ENCODE measurements at regions not wholly inside any gene's neighbourhood (a gene's known extent, or its start where the extent isn't known, plus 50 kb on each side); places are given as distances from the start of the nearest gene placed in this dataset.
A peak's percentile ranks its signal among the peaks of the same experiment; 100 is the strongest.

DNA sequence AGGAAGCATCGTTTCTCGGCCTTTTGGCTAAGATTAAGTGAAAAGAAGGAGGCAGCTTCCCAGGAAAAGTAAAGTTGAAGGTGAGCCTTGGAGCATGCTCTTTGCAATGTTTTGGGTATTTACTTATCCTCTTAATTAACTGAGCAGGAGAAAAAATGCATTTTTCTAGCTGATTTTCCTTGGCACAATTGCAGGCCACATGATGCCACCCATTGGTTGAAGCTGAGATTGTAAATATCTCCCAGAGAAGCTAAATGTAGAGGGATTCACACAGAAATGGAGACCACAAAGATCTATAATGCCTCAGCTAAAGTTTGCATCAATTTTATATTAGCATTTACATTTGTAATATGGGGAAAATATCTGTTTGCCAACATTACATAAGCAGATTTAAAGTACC is 294.1 kb downstream of the KCNS3 start:
- DNase-seq: no peak

DNA sequence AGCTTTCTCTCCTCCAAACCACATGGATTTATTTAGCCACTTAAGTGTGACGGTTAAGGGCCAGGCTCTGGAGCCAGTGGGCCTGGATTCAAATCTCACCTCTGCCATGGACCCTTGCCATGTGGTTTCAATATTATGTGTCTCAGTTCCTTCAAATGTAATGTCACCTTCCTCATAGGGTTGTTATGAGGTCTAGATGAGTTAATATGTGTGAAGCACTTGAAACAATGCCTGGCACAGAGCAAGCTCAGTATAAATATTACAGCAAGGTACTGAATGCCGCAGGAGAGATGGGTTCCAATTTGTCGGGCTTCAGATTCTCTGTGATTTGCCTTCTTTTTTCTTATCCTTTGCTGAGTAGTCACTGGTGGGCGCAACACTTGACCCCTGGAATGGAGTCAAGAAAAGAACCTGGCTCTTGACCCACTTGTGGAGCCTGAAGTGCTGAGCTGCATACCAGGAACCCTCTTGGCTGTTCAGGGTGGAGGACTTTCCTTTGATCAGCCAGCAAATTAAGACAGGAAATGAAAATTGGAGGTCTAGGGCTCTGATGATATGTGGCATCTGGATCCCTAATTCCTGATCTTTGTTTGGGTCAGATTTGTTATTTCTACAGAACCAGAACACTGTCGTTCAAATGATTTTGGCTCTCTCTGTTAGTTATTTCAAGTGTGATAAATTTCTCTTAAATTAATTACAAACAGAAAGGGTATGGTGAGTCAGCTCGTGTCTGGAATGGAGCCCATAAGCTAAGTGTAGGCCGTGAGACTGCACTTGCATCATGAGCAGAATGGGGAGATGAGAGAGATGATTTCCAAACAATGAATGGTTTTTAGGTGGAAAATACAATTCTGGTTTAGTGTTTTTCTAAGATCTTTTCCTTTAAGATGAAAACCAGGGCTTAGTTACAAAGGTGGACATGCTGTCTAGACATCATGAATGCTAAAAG is 293.0 kb downstream of the KCNS3 start:
- no peak for DNase-seq

DNA sequence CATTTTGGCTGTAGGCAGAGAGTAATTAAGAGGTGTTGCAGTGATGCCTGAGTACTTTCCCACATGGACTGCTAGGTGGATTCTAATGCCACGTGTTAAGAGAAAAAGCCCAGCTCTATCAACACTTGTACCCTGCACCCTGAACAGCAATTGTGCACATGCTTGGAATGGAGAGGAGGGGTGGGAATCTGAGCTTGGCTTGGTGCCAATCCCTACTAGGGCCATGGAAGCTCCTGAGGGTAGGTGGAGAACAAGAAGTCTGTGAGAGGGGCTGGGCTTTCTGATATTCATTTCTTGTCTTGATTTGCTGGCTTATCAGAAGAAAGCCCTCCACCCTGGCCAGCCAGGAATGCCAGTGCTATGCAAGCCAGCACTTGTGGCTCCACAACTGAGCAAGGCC is 292.2 kb downstream of the KCNS3 start:
- DNase-seq: no peak

DNA sequence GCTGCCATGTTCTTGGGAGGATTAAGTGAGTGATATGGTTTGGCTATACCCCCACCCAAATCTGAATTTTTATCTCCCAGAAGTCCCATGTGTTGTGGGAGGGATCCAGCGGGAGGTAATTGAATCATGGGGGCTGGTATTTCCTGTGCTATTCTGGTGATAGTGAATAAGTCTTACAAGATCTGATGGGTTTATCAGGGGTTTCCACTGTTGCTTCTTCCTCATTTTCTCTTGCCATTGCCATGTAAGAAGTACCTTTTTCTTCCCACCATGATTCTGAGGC is 291.4 kb downstream of the KCNS3 start:
- DNase-seq: no peak

DNA sequence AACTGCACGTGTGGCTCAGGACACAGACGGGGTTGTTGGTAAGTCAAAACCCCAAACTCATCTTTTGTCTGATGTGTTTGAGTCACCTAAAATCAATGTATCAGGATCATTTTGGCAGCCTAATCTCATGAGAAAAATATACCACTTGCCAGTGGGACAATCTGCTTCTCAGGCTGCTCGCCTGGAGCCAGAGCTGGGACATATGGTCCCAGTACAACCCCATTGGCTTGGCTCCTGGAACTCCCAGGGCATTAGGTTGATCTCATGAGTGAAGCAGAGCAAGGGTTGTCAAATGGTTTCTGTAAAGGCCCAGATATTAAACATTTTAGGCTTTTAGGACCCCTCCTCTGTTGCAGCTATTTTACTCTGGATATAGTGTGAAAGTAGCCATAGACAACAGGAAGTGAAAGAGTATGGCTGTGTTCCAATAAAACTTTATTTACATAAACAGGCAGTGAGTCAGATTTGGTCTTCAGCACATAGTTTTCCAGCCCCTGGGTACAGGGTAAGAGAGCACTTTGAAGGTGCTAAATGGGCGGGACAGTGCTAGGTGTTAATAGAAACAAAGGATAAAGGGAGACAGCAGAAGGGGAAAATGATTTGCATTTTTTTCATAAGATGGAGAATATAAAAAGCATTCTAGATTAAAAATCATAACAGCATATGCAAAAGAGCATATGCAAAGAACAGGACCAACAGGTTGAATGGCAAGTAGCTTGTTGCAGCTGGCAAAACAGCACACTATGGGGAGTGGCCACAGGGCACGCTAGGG is 290.8 kb downstream of the KCNS3 start:
- DNase-seq: no peak

DNA sequence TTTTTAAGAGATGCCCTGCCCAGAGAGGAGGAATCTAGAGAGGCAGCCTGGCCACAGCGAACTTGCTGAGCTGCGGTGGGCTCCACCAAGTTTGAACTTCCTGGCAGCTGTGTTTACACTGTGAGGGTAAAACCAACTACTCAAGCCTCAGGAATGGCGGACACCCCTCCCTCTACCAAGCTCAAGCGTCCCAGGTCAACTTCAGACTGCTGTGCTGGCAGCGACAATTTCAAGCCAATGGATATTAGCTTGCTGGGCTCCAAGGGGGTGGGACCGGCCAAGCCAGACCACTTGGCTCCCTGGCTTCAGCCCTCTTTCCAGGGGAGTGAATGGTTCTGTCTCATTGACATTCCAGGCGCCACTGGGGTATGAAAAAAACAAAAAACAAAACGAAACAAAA is 289.4 kb downstream of the KCNS3 start:
- no peak for DNase-seq

DNA sequence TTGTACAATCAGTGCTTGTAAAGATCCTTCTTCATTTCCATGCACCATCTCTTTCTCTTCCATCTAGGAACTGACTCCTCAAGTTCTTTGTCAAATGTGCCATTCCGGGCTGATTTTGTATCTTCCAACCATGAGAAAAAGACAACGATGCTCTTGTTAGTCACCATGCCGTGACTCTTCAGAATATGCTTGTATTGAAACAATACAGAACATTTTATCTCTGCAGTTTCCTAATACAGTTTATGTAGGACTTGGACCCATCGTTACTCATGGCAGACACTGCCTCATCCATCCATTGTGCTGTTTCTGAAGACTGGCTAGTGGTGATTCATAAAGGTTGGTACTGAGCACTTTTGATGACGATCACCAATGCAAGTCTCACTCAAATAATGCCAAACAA is 283.2 kb downstream of the KCNS3 start:
- DNase-seq: no peak

DNA sequence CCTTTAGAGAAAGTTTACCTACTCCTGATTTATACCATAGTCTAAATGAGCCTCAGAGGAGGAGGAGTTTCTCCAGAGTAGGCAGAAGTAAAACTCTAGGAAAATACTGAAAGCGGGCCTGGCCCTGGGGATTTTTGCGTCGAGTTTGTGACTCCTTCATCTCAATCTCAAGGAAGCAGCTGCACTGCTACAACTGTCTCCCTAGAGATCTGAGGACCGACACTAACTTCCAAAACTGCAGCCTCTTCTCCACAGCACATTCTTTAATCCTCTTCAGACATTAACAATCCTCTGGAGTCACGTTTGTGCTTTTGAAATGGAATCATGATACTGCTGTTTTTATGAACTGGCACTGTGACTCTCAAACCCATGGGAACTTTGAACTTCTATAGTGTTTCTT is 281.4 kb downstream of the KCNS3 start:
- no peak for DNase-seq

DNA sequence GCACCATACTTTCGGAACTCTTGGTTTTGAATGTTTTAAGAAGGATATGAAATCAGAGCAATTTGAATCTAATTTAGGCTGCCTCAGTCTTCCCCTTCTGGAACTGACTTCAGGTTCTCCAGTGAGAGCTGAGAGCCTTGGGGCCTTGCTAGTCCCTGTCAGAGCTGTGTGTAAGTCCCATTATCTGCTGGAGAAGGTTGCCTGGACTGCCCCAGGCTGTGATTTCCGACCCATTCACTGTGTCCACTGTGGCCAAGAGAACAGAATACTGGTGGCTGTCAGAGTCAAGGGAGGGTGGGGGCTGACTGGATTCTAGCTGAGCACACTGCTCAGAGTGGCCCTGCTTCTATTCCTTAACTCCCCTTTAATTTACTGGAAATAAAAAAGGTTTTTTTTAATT is 278.0 kb downstream of the KCNS3 start:
- no peak for DNase-seq

DNA sequence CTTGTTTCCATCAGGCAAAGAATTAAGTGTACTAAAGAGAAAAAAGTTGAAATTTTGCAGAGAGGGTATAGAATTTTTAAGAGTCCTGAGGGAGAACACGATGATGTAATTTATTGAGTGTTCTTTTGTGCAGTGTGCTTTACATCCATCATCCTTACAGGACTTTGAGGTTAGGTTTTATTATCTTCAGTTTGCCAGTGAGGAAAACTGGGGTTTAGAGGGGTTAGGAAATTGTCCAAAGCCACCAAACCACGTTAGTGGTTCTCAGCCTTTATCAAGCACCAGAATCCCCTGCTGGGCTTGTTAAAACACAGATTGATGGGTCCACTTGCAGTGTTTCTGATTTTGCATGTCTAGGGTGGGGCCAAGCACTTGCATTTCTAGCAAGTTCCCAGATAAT is 277.5 kb downstream of the KCNS3 start:
- no peak for DNase-seq

DNA sequence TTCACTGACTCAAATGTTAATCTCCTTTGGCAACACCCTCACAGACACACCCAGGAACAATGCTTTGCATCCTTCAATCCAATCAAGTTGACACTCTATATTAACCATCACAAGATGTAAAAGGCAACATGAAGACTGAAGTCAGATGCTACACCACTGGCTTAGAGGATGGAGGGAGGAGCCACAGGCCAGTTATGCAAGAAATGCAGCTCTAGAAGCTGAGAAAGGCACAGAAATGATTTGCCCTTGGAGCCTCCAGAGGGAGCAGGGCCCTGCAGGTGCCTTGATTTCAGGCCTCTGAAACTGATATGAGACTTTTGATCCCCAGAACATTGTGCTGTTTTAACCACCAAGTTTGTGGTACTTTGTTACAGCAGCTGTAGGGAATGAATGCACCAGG is 276.3 kb downstream of the KCNS3 start:
- no peak for DNase-seq

DNA sequence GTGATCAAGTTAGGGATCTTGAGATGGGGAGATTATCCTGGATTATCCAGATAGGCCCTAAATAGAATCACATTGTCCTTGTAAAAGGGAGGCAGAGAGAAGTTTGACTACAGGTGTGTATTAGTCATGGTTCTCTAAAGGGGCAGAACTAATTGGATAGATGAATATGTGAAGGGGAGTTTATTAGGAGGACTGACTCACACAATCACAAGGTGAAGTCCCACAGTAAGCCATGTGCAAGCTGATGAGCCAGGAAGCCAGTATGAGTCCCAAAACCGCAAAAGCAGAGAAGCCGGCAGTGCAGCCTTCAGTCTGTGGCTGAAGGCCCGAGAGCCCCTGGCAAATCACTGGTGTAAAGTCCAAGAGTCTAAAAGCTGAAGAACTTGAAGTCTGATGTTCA is 275.8 kb downstream of the KCNS3 start:
- DNase-seq: no peak

DNA sequence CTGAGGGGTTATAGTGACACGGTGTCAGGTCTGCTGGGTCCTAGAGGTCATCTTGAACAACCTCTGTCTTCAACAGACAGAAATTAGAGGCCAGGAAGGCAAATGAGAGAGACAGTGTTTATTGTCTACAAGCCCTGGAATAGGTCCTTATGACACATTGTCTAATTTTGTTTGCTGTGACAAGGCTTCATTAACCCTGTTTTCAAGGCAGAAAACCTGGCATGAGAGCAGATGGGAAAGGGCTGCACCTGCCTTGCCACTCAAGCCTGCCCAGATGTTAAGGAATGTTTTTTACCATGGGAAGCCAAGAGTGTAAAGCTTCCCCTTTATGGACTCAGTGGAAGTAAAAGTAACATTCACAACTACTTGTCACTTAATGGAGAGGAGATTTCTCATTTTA is 275.3 kb downstream of the KCNS3 start:
- no peak for DNase-seq

DNA sequence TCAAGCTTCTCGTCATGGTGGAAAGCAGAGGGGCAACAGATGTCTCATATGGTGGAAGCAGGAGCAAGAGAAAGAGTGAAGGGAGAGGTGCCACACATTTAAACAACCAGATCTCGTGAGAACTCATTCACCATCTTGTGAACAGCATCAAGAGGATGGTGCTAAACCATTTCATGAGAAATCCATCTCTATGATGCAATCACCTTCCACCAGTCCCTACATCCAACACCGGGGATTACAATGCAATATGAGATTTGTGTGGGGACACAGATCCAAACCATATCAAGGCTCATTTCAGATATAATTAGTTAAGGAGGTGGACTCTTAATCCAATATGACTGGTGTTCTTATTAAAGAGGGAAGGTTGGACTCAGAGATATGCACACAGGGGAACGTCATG is 272.8 kb downstream of the KCNS3 start:
- DNase-seq: no peak

DNA sequence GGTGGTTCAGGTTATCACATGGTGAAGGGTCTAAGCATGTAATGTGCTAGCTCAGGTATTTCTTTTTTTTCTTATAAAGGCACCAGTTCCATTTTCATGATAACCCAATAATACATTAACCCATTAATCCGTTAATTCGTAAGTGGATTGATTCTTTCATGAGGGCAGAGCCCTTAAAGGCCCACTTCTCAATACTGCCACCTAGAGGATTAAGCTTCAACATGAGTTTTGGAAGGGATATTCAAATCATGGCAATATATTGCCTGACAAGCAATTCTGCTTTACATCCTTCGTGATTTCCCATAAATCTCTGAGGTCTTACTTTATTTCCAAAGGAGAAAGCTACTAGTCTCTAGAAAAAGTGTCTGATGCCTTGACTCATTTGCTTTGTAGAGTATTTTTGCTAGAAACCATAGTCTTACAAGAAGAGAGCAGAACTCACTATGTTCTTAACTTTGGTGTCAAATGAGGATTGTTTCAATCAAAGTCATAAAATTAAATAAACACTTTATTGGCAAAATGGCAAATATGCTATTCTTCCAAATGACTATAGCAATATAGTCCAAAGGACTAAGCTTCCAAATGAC is 271.3 kb downstream of the KCNS3 start:
- peak; percentile 35 to 50 for DNase-seq

DNA sequence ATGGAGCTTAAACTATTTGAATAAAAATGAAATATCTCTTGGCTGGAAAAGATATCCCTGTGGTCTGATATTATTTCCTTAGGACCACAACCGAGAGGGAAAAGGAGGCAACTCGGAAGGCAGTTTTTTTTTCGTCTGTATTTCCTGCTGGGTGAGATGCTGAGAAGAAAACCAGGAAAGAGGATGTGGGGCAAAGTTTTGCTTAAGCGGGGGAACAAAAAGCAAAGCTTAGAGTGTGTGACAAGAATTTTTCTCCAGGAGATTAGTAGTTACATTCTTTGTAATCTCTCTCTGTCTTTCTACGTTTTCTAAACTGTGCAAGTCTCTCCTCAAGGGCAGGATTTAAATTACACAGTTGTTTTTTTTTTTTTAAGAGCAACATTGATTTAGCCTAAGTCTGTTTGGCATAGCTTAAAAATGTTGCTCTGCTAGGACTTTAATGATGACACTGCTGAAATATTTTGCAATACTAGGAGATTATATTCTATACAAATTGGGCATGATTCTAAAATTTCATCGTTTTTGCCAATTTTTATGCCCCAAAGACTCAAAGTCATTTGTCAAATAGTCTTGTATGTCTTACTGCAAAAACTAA is 258.5 kb downstream of the KCNS3 start:
- DNase-seq: no peak

DNA sequence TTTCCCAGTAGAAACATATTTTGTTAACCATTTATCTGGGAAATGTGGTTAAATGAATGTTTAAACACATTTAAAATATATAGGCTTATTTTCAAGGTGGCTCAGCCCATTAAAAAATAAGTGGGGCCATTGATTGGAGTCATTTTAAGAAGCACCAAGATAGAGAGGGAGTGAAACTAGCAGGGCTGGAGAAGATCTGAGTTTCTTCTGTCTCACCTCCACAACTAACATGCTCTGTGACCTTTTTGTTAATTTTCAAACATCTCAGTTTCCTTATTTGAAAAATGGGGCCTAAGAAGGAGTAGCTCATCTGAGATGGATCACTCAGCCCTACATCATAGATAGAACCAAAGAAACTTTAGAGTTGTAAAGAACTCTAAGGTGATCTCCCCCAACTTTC is 254.8 kb downstream of the KCNS3 start:
- no peak for DNase-seq

DNA sequence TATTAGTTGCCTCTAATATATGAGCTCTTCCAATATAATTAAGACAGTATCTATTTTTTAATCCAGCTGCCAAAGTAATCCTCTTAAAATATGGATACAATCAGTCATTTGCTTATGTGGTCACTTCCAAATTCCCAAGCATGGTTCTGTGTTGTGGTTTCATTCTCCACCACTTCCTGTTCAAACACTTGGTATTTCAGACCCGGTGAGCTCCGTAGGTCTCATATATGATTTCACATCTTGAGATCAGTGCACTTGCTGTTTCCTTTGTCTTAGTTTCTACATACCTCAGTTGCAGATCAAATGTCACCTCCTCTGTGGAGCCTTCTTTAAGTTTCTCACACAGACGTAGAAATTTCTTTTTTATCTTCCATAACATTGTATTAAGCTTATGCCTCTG is 254.2 kb downstream of the KCNS3 start:
- DNase-seq: no peak

DNA sequence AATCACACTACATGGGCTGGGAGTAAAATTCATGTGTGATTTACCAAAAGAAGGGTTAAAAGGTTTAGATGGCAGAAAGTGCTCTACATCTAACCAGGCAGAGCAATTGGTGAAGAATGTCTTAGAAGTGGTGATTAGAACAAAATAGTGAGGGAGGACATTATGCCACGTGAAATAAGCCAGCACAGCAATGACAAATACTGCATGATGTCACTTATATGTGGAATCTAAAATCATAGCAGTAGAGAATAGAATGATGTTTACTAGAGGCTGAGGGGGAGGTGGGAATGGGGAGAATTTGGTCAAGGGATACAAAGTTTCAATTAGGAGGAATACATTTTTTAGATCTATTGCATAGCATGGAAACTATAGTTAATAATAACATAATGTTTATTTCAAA is 253.3 kb downstream of the KCNS3 start:
- no peak for DNase-seq

DNA sequence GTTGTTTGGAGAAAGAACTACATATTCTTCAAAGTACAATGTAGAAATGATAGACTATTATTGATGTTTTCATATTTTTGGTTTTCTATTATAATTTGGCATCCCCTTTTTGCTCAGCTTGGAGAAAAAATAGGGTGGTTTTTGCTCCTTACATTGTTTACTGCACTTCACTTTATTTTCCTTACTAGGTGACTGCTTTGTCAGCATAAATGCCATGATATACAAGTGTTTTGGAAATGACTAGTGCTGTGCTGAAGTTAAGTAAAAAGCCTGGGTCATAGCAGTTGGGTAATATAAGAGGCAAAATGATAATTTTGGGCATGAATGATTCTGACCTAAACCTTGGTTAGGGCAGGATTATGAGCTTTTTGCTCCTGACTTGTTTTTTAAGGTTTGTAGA is 250.9 kb downstream of the KCNS3 start:
- DNase-seq: no peak

DNA sequence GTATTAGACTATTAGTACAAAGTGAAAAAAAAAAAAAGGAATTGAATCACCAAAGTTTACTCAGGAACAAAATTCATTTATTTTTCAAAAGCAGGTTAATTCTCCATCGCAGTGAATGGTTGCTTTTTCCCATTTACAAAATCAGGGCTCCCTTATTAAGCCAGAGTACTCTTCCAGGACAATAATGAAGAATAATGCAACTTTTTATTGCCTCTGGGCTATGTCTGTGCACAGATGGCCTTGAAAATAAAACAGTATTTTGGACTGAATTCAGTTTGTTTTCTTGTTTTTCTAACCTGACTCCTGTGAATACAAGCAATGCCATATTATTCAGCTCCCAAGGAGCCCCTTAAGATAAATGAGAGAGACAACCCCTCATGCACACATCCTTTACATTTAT is 246.8 kb downstream of the KCNS3 start:
- no peak for DNase-seq

DNA sequence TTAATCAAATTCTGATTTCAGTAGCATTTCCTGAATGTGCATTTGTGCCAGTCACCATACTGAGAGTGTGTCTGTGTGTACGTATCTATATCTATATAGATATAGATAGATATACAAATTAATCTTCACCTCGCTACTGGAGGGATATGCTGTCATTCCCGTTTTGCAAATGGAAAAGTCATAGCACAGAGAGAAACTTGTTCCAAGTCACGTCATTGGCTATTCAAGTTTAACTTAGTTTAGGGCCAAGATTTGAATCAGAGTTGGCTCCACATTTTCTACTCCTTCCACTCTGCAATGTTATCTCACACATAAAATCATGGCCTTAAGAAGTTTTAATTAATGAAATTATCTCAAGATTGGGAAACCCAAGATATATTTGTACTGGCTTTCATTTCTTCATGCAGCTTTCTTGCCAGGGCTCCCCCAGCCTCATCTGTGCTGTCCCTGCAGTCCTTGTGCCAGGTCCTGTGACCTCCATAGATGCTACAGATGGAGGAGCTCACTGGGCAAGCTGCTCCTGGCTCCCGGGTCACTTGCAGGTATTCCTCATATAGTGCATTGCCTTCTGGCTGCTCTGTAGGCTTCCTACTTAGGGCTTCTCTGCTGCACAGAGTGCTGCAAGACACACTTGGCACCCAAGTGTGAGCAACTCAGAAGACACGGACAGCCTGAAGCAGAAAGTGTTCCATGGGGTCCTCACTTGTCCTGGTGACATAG is 245.8 kb downstream of the KCNS3 start:
- DNase-seq: no peak

DNA sequence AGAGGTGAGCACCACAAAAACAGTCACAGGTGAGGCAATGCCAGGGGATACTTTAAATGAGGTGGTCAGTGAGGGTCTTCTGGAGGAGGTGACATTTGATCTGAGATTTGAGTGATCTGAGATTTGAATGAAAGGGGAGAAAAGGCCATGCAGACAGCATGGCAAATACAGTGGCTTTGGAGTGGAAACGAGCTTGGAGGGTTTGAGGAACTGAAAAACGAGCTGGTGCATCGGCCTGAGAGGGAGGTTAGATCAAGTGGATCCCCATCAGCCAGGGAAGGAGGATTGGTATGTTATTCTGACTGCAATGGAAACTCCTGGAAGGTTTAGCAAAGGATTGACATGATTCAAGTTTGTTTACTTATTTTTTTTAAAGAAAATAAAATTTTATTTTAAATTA is 245.1 kb downstream of the KCNS3 start:
- DNase-seq: no peak
